GM20000 (cell line): ENCODE measurements at regions not wholly inside any gene's neighbourhood (a gene's known extent, or its start where the extent isn't known, plus 50 kb on each side); places are given as distances from the start of the nearest gene placed in this dataset.

Experiments used
- DNase-seq: peaks from one replicate; pipeline ENCODE4 v3.0.0; 2012; ENCODE audit warnings: low spot score
- CTCF ChIP-seq: IDR thresholded peaks from 2 replicates; pipeline ENCODE4 v1.5.1; 2012; ENCODE audit warnings: mild to moderate bottlenecking, control low read depth; ENCODE audit errors: extremely low read depth, missing control alignments

GRCh38 chr6:147639279-147639678 is 130.8 kb downstream of the SAMD5 start:
- no peak for TF ChIP-seq CTCF
- no peak for DNase-seq

- no peak for TF ChIP-seq CTCF
Observed at GRCh38 chr6:147640606-147641005, 132.1 kb downstream of the SAMD5 start.

GRCh38 chr6:147641511-147641910 is 133.0 kb downstream of the SAMD5 start:
- no peak for DNase-seq
- TF ChIP-seq CTCF, result no peak

More at GRCh38 chr6:147640606-147641005, 132.1 kb downstream of the SAMD5 start:
- no peak for DNase-seq

GRCh38 chr6:147642458-147642857 is 134.0 kb downstream of the SAMD5 start:
- DNase-seq, result no peak
- no peak for TF ChIP-seq CTCF

GRCh38 chr6:147643341-147644200 is 135.1 kb downstream of the SAMD5 start:
- no peak for DNase-seq
- TF ChIP-seq CTCF, result no peak

- DNase-seq, result no peak
- no peak for TF ChIP-seq CTCF
Observed at GRCh38 chr6:147648916-147649315, 140.4 kb downstream of the SAMD5 start.

- DNase-seq, result no peak
- no peak for TF ChIP-seq CTCF
Observed at GRCh38 chr6:147651249-147652063, 143.0 kb downstream of the SAMD5 start.
